Panc1 (cell line): ENCODE measurements at regions not wholly inside any gene's neighbourhood (a gene's known extent, or its start where the extent isn't known, plus 50 kb on each side); places are given as distances from the start of the nearest gene placed in this dataset.

Experiments used
- CTCF ChIP-seq: fragments of 450-650 bp; IDR thresholded peaks from 2 replicates; pipeline ENCODE4 v1.5.1; 2017; ENCODE audit warnings: mild to moderate bottlenecking
- POLR2AphosphoS5 ChIP-seq: IDR thresholded peaks from 2 replicates; pipeline ENCODE4 v1.6.1; 2012; ENCODE audit warnings: mild to moderate bottlenecking, low read depth, low read length, moderate library complexity
- SIN3A ChIP-seq: IDR thresholded peaks from 2 replicates; pipeline ENCODE4 v1.6.1; 2012; ENCODE audit warnings: low read depth, mild to moderate bottlenecking, low read length, moderate library complexity, borderline replicate concordance; ENCODE audit not compliant: insufficient read depth
- TCF7L2 ChIP-seq: IDR thresholded peaks from 2 replicates; pipeline ENCODE4 v1.6.1; 2011; ENCODE audit warnings: mild to moderate bottlenecking, low read depth, low read length, inconsistent platforms

- TF ChIP-seq CTCF (no peak), POLR2AphosphoS5 (no peak), TCF7L2 (no peak), SIN3A (no peak)
Observed at GRCh38 chr5:167694325-167695147, 596.9 kb upstream of the WWC1 start.
